SK-N-SH (cell line): ENCODE measurements at regions not wholly inside any gene's neighbourhood (a gene's known extent, or its start where the extent isn't known, plus 50 kb on each side); places are given as distances from the start of the nearest gene placed in this dataset.

ENCODE experiments used
- CTCF ChIA-PET: fragments of 300-600, 350-600 bp; formaldehyde crosslinking; extraction: SDS; loops from one replicate; lab custom pipeline; 2021; lab: Yijun Ruan, JAX
- POLR2A ChIA-PET: fragments of 350-600 bp; sonication (Branson Sonifier 250); formaldehyde crosslinking; extraction: SDS; loops from one replicate; lab custom pipeline; 2020; ENCODE audit warnings: antibody characterized with exemption, inconsistent platforms; lab: Yijun Ruan, JAX
- DNase-seq: peaks from one replicate; pipeline ENCODE4 v3.0.0; 2012
- H2AFZ ChIP-seq: fragments of 200-600 bp; sonication (generic); 2 replicates; pipeline ENCODE4 v1.8.1; 2016; ENCODE audit warnings: antibody characterized with exemption, mild to moderate bottlenecking, low read depth
- H3F3A ChIP-seq: fragments of 200-600 bp; sonication (generic); replicated peaks from 2 replicates; pipeline ENCODE3; 2016; ENCODE audit warnings: antibody characterized with exemption, mild to moderate bottlenecking; ENCODE audit not compliant: insufficient read depth
- H3K27ac ChIP-seq, 2 experiments: fragments of 200-500 bp in 1 of 2; fragments of 200-600 bp in 1 of 2; sonication (Bioruptor generic) in 1 of 2; sonication (generic), shearing (Covaris generic) in 1 of 2; 2 replicates each; pipeline versions ENCODE4 v1.5.1 to v1.6.1; 2014 to 2016; ENCODE audit warnings: low read depth in 2 of 2, inconsistent platforms in 1 of 2, low read length in 1 of 2, mild to moderate bottlenecking in 1 of 2, mixed read lengths in 1 of 2
- H3K27me3 ChIP-seq: fragments of 200-600 bp; sonication (generic), shearing (Covaris generic); 2 replicates; pipeline ENCODE4 v1.6.1; 2016; ENCODE audit warnings: mixed run types; ENCODE audit not compliant: insufficient read depth
- H3K36me3 ChIP-seq, 2 experiments: fragments of 200-500 bp in 1 of 2; fragments of 200-600 bp in 1 of 2; sonication (Bioruptor generic) in 1 of 2; sonication (generic) in 1 of 2; replicated peaks in 1 of 2; 2 replicates each; pipeline versions ENCODE3 to v1.5.1; 2014 to 2016; ENCODE audit warnings: low read length in 1 of 2, mild to moderate bottlenecking in 1 of 2; ENCODE audit not compliant: insufficient read depth in 2 of 2, control insufficient read depth in 1 of 2
- H3K4me1 ChIP-seq, 2 experiments: fragments of 200-500 bp in 1 of 2; fragments of 200-600 bp in 1 of 2; sonication (Bioruptor generic) in 1 of 2; sonication (generic), shearing (Covaris generic) in 1 of 2; 2 replicates each; pipeline versions ENCODE4 v1.5.1 to v1.6.1; 2014 to 2016; ENCODE audit warnings: low read depth in 1 of 2, low read length in 1 of 2, mixed run types in 1 of 2; ENCODE audit not compliant: insufficient read depth in 2 of 2, control insufficient read depth in 1 of 2
- H3K4me2 ChIP-seq: fragments of 200-600 bp; sonication (generic), shearing (Covaris generic); 2 replicates; pipeline ENCODE4 v1.6.1; 2017; ENCODE audit warnings: mixed run types
- H3K4me3 ChIP-seq, 2 experiments: fragments of 200-500 bp in 1 of 2; fragments of 200-600 bp in 1 of 2; sonication (Bioruptor generic) in 1 of 2; sonication (generic), shearing (Covaris generic) in 1 of 2; 2 replicates each; pipeline versions ENCODE4 v1.5.1 to v1.8.1; 2014 to 2016; ENCODE audit warnings: low read depth in 2 of 2, inconsistent platforms in 1 of 2, low read length in 1 of 2, mild to moderate bottlenecking in 1 of 2, mixed read lengths in 1 of 2, moderate library complexity in 1 of 2
- H3K79me2 ChIP-seq: fragments of 200-600 bp; sonication (generic); 2 replicates; pipeline ENCODE4 v1.8.1; 2017; ENCODE audit warnings: mild to moderate bottlenecking; ENCODE audit not compliant: insufficient read depth
- H3K9ac ChIP-seq: fragments of 200-600 bp; sonication (generic); 2 replicates; pipeline ENCODE4 v1.6.1; 2017; ENCODE audit warnings: mixed run types
- H3K9me2 ChIP-seq: fragments of 200-600 bp; sonication (generic); 2 replicates; pipeline ENCODE4 v1.6.1; 2017; ENCODE audit warnings: mixed run types
- H3K9me3 ChIP-seq: fragments of 200-600 bp; sonication (generic); 2 replicates; pipeline ENCODE4 v1.6.1; 2017; ENCODE audit warnings: mixed run types, mild to moderate bottlenecking, moderate library complexity
- H4K20me1 ChIP-seq: fragments of 200-600 bp; sonication (generic); 2 replicates; pipeline ENCODE4 v1.6.1; 2017; ENCODE audit warnings: mild to moderate bottlenecking, mixed run types; ENCODE audit not compliant: insufficient read depth
- ELF1 ChIP-seq: IDR thresholded peaks from 2 replicates; pipeline ENCODE4 v1.4.0; 2012
- EP300 ChIP-seq, 2 experiments: IDR thresholded peaks; 2 replicates each; pipeline versions ENCODE4 v1.4.0 to v1.6.1; 2012; ENCODE audit warnings: borderline replicate concordance in 1 of 2, low read depth in 1 of 2, low read length in 1 of 2
- EZH2phosphoT487 ChIP-seq: fragments of 200-600 bp; sonication (generic); IDR thresholded peaks from 2 replicates; pipeline ENCODE4 v1.6.1; 2017; ENCODE audit warnings: low read depth, mixed run types, mild to moderate bottlenecking, antibody characterized with exemption, moderate library complexity, borderline replicate concordance
- FOXJ3 ChIP-seq: sonication (generic); formaldehyde crosslinking; IDR thresholded peaks from 2 replicates; pipeline ENCODE4 v1.5.1; 2020; ENCODE audit warnings: mild to moderate bottlenecking, missing genetic modification reagents
- GABPA ChIP-seq: IDR thresholded peaks from 2 replicates; pipeline ENCODE4 v1.4.0; 2012; ENCODE audit warnings: low read depth, mild to moderate bottlenecking
- NFIC ChIP-seq: IDR thresholded peaks from 2 replicates; pipeline ENCODE4 v1.4.0; 2012; ENCODE audit warnings: borderline replicate concordance
- RFX5 ChIP-seq: IDR thresholded peaks from 2 replicates; pipeline ENCODE4 v1.6.1; 2012; ENCODE audit warnings: mild to moderate bottlenecking, improper control_type of control experiment, low read length
- RXRA ChIP-seq: IDR thresholded peaks from 2 replicates; pipeline ENCODE4 v1.4.0; 2012; ENCODE audit warnings: low read depth, mild to moderate bottlenecking, borderline replicate concordance
- TAF1 ChIP-seq: IDR thresholded peaks from 2 replicates; pipeline ENCODE4 v1.6.1; 2012; ENCODE audit warnings: low read depth, mild to moderate bottlenecking, low read length, moderate library complexity, borderline replicate concordance
- WGBS: methylation state at CpG from one replicate; pipeline ENCODE4 v1.1.6; 2017; ENCODE audit warnings: low lambda C conversion rate; 5-methylcytosine and 5-hydroxymethylcytosine counted together
- TF ChIP-seq, protein P1 (sequence below): IDR thresholded peaks from 2 replicates; pipeline ENCODE4; 2012
- TF ChIP-seq, protein P2 (sequence below): IDR thresholded peaks from 2 replicates; pipeline ENCODE4 v1.6.1; 2012; ENCODE audit warnings: mild to moderate bottlenecking, low read depth, low read length, moderate library complexity
- TF ChIP-seq, protein P3 (sequence below): fragments of 150-350 bp; IDR thresholded peaks from 2 replicates; pipeline ENCODE4 v1.6.1; 2016; ENCODE audit warnings: mild to moderate bottlenecking, low read depth, low read length

DNA sequence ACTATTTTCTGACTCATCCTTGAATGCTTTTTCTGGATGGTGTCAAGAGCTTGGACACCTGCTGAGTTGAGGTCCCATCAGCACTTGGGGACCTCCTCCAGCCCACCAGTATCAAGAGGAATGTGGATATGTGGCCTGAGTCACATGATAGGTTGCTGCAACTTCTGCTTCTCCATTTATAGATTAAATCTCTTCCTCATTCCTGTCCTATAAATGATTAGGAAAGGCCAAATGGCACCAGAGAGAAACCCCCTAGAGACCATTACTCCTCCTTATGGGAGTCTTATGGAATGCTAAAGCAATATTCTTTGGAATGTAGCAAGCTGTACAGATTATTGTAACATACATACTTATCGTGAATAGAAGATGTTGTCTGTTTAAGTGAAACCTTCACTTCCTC, 85.6 kb downstream of the NEUROD6 start (continued):
- TF ChIP-seq FOXJ3 (no peak), NFIC (no peak), RFX5 (no peak)
- TF ChIP-seq, protein P1, sequence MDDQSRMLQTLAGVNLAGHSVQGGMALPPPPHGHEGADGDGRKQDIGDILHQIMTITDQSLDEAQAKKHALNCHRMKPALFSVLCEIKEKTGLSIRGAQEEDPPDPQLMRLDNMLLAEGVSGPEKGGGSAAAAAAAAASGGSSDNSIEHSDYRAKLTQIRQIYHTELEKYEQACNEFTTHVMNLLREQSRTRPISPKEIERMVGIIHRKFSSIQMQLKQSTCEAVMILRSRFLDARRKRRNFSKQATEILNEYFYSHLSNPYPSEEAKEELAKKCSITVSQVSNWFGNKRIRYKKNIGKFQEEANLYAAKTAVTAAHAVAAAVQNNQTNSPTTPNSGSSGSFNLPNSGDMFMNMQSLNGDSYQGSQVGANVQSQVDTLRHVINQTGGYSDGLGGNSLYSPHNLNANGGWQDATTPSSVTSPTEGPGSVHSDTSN, result no peak
- TF ChIP-seq, protein P2, sequence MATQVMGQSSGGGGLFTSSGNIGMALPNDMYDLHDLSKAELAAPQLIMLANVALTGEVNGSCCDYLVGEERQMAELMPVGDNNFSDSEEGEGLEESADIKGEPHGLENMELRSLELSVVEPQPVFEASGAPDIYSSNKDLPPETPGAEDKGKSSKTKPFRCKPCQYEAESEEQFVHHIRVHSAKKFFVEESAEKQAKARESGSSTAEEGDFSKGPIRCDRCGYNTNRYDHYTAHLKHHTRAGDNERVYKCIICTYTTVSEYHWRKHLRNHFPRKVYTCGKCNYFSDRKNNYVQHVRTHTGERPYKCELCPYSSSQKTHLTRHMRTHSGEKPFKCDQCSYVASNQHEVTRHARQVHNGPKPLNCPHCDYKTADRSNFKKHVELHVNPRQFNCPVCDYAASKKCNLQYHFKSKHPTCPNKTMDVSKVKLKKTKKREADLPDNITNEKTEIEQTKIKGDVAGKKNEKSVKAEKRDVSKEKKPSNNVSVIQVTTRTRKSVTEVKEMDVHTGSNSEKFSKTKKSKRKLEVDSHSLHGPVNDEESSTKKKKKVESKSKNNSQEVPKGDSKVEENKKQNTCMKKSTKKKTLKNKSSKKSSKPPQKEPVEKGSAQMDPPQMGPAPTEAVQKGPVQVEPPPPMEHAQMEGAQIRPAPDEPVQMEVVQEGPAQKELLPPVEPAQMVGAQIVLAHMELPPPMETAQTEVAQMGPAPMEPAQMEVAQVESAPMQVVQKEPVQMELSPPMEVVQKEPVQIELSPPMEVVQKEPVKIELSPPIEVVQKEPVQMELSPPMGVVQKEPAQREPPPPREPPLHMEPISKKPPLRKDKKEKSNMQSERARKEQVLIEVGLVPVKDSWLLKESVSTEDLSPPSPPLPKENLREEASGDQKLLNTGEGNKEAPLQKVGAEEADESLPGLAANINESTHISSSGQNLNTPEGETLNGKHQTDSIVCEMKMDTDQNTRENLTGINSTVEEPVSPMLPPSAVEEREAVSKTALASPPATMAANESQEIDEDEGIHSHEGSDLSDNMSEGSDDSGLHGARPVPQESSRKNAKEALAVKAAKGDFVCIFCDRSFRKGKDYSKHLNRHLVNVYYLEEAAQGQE, result no peak

GRCh38 chr7:31253532-31253931, 87.0 kb downstream of the NEUROD6 start:
- DNase-seq, result no peak
- Histone ChIP-seq H3K79me2 (no peaks in the 10 kb centered on the region), H3K4me1 (no peaks in the 10 kb centered on the region), H4K20me1 (no peaks in the 10 kb centered on the region), H3K36me3 (no peaks in the 10 kb centered on the region), H3K27ac (no peak overlapping the region), H3K4me2 (no peak overlapping the region), H2AFZ (no peak overlapping the region), H3K4me3 (no peak overlapping the region), H3K9me2 (no peaks in the 10 kb centered on the region), H3K27me3 (peaks cover 37% of the 10 kb centered on the region), H3K9me3 (no peaks in the 10 kb centered on the region)
- POLR2A ChIA-PET, result no interaction called here
- WGBS, result 8% methylated on average over 4 of the region's 4 CpGs
- CTCF ChIA-PET, result interaction anchor here (0.9 to 1.4 kb wide), 2 partner anchors 61 to 190 kb away, joined by 3 to 4 read pairs; no protein-coding TSS in a partner anchor
- TF ChIP-seq TAF1 (no peak), EZH2phosphoT487 (no peak), ELF1 (no peak), NFIC (no peak), EP300 (IDR thresholded peaks at IDR 0.05; ENCODE audit: borderline replicate concordance in 1 of 2, low read depth in 1 of 2, low read length in 1 of 2) (no peak), FOXJ3 (no peak), GABPA (no peak), RXRA (no peak)
- TF ChIP-seq, protein P1, result no peak
- TF ChIP-seq, protein P3, sequence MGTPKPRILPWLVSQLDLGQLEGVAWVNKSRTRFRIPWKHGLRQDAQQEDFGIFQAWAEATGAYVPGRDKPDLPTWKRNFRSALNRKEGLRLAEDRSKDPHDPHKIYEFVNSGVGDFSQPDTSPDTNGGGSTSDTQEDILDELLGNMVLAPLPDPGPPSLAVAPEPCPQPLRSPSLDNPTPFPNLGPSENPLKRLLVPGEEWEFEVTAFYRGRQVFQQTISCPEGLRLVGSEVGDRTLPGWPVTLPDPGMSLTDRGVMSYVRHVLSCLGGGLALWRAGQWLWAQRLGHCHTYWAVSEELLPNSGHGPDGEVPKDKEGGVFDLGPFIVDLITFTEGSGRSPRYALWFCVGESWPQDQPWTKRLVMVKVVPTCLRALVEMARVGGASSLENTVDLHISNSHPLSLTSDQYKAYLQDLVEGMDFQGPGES, result no peak
- TF ChIP-seq, all 33 proteins: peak for 0
- no peak overlapping the region for H3K9ac ChIP-seq
- no peaks in the 10 kb centered on the region for H3F3A ChIP-seq
